ENCODE measurements at regions not wholly inside any gene's neighbourhood (a gene's known extent, or its start where the extent isn't known, plus 50 kb on each side); places are given as distances from the start of the nearest gene placed in this dataset.

DNA sequence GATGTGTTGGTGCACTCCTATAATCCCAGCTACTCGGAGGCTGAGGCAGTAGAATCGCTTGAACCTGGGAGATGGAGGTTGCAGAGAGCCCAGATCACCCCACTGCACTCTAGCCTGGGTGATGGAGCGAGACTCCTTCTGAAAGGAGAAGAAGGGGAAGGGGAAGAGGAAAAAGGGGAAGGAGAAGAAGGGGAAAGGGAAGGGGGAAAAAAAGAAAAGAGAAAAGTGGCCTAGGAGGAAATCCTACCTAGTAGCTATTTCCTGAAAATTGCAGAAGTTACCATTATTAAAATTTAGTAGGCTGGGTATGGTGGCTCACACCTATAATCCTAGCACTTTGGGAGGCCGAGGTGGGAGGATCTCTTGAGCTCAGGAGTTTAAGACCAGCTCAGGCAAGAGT lies 67.4 kb downstream of the ARRDC3 start:
- 94 to 98% (median 95%) methylated on average over 4 of the region's 4 CpGs for WGBS, 4 donors
- TF ChIP-seq, protein P1, sequence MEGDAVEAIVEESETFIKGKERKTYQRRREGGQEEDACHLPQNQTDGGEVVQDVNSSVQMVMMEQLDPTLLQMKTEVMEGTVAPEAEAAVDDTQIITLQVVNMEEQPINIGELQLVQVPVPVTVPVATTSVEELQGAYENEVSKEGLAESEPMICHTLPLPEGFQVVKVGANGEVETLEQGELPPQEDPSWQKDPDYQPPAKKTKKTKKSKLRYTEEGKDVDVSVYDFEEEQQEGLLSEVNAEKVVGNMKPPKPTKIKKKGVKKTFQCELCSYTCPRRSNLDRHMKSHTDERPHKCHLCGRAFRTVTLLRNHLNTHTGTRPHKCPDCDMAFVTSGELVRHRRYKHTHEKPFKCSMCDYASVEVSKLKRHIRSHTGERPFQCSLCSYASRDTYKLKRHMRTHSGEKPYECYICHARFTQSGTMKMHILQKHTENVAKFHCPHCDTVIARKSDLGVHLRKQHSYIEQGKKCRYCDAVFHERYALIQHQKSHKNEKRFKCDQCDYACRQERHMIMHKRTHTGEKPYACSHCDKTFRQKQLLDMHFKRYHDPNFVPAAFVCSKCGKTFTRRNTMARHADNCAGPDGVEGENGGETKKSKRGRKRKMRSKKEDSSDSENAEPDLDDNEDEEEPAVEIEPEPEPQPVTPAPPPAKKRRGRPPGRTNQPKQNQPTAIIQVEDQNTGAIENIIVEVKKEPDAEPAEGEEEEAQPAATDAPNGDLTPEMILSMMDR (IDR thresholded peaks at IDR 0.05): no peak
- no peak for TF ChIP-seq POLR2A (IDR thresholded peaks at IDR 0.05)
- intact Hi-C loops (cut with DNase I): loop anchor here in 3 of 10 donors (5.0 to 10.0 kb wide), 3 partner anchors 47 to 71 kb away; no protein-coding TSS in a partner anchor
- Histone ChIP-seq H3K9me3 (no peaks in the 10 kb centered on the region), H3K27me3 (no peaks in the 10 kb centered on the region), H3K27ac (peak overlapping the region in 1 of 12 donors; percentile 79), H3K36me3 (no peaks in the 10 kb centered on the region), H3K4me3 (no peak overlapping the region), H3K4me1 (peaks cover 0 to 53% (median 26%) of the 10 kb centered on the region in 12 donors)
- ATAC-seq (no peak), DNase-seq (no peak)

DNA sequence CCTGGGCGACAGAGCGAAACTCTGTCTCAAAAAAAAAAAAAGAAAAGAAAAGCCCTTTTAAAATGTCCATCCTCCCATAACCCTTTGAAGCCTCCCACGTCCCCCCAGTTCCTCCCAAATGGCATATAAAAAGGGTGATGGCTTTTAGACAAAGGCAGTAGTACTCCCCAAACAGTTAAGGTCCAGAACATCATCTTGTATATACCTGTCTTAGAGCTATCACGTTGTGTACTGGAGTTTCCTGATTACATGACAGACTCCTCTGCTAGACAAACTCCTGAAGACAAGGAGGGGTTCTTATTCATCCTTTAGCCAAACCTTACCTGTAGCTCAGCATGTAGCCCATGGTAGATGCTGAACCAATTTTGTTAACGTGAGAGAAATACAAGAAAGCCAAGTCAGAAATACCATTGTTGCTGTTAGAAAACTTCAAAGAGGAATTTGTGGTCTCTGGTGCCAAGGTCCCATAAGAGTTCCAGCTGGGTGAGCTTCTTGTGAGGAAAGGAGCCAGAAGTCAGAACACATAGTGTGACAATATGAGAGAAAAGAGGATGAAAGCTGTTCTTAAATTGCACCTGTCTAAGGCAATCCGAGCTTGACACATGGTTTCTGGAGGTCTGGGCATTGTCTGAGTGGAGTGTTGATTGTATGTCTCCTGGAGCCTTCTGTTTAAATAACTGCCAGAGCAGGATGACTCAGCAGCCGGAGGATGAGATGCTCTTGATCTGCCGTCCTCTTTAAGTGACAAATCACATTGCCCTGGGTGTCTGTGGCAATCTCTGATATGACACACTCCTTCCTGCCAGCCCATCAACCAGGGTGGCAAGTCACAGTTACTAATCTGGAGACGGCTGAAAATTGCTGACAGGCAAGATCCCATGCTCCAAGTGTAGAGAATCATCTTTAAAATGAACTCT lies 69.1 kb downstream of the ARRDC3 start:
- Histone ChIP-seq H3K4me1 (peaks cover 0 to 61% (median 26%) of the 10 kb centered on the region in 12 donors), H3K9me3 (no peaks in the 10 kb centered on the region), H3K4me3 (peak overlapping the region in 4 of 12 donors; percentile 3 to 39 (median 20)), H3K27me3 (no peaks in the 10 kb centered on the region), H3K36me3 (no peaks in the 10 kb centered on the region), H3K27ac (peak overlapping the region in 11 of 12 donors; percentile 58 to 88 (median 76))
- DNase-seq (peak in 4 of 5 donors; percentile 73 to 91 (median 80)), ATAC-seq (peak; percentile 75 to 93 (median 88))
- TF ChIP-seq, protein P1 (IDR thresholded peaks at IDR 0.05): no peak
- no peak for TF ChIP-seq POLR2A (IDR thresholded peaks at IDR 0.05)
- WGBS, 4 donors: 46 to 54% (median 49%) methylated on average over 9 of the region's 9 CpGs
- intact Hi-C loops (cut with DNase I): loop anchor here in 6 of 10 donors (1.0 to 10.0 kb wide), 6 partner anchors 51 to 69 kb away; partner anchors contain the start of gene ARRDC3 (in 3 of the 6)

DNA sequence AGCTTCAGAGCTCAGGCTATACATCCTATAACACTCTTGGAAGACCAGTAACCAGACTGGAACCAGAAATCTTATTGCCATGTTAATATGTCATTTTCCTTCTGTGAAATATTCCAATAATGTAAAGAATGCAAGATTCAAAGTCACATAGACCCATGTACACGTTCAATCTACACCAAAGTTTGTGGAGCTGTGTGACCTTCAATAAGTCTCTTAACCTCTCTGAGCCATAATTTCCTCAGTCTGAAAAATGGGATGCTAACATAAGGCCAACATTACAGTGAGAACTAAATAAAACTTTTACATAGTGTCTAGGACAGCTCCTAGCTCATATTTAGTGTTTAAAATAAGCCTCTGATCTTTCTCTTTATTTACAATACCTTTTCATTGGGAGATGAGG lies 70.4 kb downstream of the ARRDC3 start:
- Histone ChIP-seq H3K4me3 (peak overlapping the region in 3 of 12 donors; percentile 2 to 9 (median 4)), H3K36me3 (no peaks in the 10 kb centered on the region), H3K27ac (peak overlapping the region; percentile 47 to 88 (median 76)), H3K9me3 (no peaks in the 10 kb centered on the region), H3K27me3 (no peaks in the 10 kb centered on the region), H3K4me1 (peaks cover 0 to 61% (median 26%) of the 10 kb centered on the region in 12 donors)
- TF ChIP-seq, protein P1 (IDR thresholded peaks at IDR 0.05): no peak
- TF ChIP-seq POLR2A (IDR thresholded peaks at IDR 0.05): no peak
- DNase-seq (no peak), ATAC-seq (no peak)
- intact Hi-C loops (cut with DNase I): loop anchor here in 5 of 10 donors (2.0 to 10.0 kb wide), 5 partner anchors 52 to 70 kb away; partner anchors contain the start of gene ARRDC3 (in 3 of the 5)
- 53 to 76% (median 57%) methylated on average over 1 of the region's 1 CpG for WGBS, 4 donors

All from heart left ventricle (tissue), 16 donors.